ENCODE measurements at regions not wholly inside any gene's neighbourhood (a gene's known extent, or its start where the extent isn't known, plus 50 kb on each side); places are given as distances from the start of the nearest gene placed in this dataset.
A peak's percentile ranks its signal among the peaks of the same experiment; 100 is the strongest.

DNA sequence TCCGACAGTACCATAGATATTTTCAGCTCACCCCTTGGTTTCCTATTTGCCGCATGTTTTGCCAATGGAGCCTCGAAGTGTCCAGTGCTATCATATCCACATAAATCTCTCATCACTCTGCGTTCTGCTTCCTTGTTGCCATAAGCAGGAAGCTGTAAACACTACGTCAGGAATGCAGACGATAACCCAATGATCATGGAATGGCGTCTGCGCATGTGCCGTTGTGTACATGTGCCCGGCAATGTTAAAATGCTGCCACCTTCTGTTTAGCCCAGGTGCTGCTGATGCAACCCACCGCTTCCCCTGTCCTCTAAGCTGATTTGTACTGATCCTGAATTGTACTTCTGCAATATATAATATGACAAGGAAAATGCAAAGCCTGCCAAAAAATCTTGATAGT, 607.5 kb downstream of the HDGFL1 start:
- no peak for DNase-seq

DNA sequence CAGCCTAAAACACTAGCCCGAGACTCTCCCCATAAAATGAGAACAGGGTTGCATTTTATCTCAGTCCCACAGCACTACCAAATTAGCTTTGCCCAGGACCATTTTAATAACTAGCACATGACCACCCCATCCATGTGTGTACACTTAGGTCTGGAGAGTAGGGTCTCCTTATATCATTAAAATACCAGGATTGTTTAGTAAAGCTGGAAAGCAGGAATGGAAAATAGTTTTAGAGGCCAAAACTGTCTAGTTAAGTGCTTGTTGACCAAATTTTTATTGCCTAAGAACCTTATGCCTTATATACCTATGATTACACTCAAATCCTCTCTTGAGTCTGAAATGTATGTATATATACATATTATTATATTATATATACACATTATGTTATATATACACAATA, 608.4 kb downstream of the HDGFL1 start:
- DNase-seq, result no peak

DNA sequence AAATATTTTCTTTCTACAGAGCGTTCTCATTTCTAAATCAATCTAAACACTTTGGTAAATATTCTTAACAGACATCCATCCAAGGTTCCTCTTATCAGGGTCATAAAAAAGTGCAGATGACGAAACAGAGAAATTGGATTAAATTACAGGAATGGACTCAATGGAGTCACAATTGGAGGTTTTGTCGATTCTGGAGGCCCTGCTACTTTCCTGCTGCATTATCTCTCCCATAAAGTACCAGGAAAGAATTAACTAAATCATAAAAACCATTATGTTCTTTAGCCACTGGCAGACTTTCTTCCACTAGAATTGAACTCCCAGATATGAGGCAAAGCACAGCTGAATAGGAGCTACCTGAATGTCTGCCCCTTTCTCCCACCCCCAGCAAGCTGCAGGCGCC, 610.6 kb downstream of the HDGFL1 start:
- DNase-seq, result no peak

DNA sequence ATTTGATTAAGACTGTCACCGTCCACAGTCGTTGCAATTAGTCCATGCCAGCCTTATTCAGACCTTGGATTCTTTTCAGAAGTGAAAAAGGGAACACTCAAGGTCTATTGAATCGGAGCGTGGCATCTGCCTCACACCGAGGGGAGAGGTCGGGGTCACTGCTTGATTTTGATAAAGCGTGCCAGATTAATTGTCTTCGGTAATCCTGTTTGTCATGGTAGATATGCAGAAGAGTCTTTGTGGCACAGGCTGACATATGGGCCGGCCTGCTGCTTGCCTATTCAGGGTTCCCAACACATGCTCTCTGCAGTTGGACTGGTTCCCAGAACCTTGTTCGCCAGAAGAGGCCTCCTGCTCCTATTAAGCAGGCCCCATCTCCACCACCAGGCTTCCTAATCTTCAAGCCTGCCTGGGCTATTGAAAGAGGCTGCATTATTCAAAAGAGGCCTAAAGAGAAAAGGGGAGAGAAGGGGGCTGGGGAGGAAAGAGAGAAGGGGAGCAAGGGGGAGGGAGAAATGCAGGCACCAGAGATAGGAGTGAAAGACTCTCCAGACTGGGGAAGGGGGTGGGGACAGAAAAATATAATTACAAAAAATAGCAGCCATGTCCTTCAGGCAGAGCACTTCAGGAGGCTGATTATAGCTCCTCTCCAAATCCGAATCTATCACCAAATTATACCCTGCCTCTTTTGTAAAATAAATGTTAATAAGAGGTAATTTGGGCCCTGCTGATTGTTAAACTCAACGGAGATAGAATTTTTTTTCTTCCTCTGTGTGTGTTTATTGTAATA, 611.3 kb downstream of the HDGFL1 start:
- peak; percentile 95 for DNase-seq

DNA sequence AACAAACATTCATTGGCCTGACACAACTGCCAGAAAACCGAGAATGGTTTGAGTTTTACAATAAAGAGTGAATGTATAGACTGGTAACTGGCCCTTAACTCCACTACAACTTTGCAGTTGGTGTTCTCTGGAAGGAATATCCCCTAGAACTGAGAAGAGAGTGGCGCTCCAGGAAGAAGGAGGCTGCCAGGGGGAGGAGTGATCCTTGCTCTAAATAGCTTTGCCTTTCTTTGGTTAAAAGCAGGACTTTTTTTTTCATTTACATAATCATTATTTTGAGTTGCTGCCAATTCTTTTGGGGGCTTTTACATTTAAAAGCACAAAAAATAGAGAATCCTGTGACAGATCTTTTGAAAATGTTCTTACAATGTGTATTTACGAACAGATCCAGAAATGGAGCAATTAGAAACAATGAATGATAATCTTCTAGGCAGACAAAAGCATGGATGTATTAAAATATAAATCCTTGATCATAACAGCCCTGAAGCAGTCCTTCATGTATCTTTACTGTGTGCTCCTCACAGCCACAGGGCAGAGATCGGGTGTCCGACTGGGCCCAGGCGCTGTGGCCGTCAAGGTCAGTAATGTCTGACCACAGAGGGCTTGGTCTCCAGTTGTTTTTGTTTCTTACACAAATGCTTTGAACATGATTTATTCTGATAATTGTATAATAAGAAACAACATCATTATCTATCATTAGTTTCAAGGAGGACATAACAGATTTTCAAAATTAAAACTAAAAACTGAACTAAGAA, 612.2 kb downstream of the HDGFL1 start:
- DNase-seq, result peak; percentile 37

DNA sequence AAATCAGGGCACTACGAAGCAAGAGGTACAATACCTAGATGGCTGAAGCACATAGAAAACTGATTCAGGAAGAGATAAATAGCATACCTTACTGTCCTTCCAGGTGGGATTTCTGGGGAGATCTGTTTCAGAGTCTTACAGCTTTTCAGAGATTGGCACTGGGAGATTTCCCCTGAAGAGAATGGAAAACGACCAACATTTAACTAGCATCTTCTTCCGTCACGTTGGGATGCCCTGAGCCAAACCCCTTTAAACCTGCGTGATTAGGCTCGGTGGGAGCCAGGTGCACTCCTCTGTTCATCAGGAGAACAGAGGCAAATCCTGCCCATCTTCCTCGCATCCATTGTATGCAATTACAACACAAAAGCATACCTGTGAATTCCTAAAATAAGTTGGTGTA, 614.5 kb downstream of the HDGFL1 start:
- no peak for DNase-seq

DNA sequence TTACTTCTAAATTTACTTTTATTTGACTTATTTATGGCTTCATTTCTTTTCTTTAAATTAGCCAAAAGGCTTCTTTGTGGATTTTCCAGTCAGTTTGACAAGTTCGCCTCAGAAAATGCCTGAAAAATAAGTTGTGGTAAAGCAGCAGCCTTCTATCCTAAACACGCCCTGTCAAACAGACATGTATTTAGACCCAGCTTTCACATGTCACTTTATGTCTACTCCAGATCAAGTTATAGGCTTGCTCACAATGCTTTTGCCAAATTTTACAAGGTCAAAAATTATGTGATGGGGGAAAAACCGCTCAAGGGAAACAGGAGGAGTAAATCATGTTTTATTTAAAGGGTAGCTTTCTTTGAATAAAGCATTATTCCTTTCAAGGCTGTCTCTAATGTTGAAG, 615.0 kb downstream of the HDGFL1 start:
- DNase-seq, result no peak

DNA sequence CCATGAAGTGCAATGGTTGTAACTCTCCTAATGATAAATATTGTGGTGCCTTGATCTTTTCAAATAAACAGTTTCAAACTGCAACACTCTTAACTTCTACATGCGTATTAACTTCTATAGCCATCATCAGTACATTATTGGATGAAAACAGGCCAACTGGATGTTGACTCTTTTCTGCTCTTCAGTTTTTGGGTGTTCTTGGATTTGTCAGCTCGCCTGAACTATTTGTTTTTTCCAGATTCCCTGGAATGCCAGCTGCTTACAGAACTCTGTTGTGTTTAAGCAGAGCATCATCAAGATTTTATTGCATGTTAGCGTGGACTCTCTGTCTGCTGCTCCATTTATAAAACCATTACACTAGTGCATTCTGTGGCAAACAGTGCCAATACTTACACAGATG, 626.1 kb downstream of the HDGFL1 start:
- DNase-seq, result no peak

DNA sequence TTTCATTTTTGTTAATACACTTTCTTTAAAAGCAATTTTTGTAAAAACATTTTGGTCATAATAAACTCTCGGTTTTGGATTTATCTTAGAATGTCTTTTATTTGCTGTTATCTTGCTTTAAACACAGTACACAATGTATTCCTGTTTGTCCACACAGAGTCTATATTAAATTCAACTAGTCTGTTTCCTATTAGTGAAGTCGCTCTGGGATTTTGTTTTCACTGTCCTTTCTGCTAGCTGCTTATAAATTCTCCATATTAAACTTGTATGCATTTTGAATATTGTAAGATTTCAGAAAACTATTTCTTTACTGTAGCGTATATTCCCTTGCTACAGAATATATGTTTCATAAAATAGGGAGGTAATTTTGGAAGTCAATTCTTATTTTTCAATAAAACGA, 630.2 kb downstream of the HDGFL1 start:
- DNase-seq, result no peak

DNA sequence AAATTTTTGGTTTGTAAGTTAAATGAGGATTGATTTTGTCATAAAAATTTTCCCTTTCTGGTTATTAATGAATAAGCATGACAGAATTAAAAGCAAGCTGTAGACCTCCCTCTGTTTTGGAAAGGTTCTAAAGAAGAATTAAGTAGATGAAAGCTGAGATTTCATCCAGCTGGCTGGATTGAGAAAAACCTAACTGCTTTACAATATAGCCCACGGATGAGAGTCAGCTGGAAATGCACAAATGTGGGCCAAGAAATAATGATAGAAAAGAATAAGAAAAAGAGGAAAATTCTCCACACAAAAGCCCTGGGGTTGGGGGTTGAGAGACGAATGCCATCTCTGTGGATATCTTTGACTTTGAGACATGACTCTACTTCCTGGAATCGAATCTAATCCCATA, 631.6 kb downstream of the HDGFL1 start:
- no peak for DNase-seq

DNA sequence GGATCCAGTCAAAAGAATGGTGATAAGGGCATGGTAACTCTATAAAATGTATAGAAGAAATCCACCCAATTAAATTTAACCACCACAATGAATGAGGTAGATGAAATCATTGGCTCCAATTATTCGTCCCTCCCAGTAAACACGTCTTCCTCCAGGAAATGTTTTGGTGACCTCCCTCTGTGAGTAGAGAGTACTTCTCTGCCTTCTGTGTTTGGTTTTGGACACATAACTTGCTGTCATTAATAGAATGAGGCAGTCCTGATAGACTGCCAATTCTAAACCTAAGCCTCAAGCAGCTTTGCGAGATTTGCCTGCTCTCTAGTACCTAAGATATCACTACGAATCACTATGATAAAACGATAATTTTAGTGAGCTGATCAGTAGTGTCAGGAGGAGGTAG, 632.8 kb downstream of the HDGFL1 start:
- no peak for DNase-seq

DNA sequence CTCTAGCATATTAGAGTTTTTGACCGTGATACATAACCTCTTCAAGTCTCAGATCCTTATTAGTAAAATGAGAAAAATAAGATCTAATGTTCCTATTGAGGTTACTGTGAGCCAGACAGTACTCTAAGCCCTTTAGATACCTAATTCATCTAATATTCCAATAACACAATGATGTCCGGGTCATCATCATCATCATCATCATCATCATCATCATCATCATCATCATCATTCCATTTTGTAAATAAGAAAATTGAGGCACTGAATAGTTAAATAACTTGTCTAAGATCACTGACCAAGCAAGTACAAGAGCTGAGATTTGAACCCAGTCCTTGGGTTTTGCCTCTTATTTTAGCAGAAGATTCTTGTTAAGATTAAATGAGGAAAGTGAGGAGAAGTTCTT, 643.0 kb downstream of the HDGFL1 start:
- DNase-seq, result no peak

DNA sequence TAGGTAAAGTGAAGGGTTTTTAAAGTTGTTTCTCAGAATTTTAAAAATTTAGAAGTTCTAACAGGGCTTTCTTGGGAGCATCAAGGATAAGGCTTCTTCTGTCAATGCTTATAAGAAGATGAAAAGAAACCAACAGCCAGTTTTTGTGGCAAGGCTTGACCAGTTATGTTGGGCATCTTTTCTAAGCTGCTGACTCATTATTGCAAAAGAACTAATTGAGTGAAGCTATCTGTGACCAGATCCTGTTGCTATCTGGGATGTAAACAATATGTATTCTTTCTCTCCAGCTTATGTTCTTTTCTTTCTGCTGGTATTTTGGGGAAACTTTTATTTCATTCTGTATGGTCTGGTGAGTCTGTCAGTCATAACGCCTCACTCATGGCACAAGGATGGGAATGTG, 643.8 kb downstream of the HDGFL1 start:
- no peak for DNase-seq

DNA sequence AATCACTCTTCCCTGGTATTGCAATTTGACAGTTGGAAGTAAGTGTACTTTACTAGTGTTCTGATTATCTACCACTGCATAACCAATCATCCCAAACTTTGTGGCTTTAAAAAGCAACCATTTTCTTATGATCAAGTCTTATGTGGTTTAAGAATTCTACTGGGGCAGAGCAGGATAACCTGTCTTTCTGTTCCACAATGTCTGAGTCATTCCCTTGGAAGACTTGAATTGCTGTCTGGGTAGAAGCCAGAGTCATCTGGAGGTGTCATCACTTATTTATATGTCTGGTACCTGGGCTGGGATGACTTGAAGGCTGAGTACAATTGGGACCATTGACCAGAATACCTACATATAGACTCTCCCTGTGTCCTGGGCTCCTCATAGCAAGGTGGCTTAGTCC, 644.3 kb downstream of the HDGFL1 start:
- DNase-seq, result no peak

DNA sequence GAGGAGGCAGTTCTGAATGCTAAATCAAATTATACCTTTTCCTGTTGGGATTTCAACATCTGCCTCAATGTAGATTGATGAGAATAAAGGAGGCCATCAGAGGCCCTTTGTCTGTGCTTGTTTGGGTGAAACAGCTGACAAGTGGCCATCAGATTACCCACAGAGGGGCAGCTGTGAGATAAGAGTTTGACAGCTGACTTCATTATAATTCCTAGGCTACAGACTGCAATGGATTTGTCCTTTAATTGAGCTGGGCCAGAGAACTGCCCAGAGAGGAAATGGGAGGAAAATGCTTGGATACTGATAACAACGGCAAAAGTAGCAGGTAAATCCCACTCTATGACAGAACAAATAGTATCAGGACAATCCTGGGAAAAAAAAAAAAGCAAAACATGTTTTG, 649.4 kb downstream of the HDGFL1 start:
- DNase-seq, result peak; percentile 87

DNA sequence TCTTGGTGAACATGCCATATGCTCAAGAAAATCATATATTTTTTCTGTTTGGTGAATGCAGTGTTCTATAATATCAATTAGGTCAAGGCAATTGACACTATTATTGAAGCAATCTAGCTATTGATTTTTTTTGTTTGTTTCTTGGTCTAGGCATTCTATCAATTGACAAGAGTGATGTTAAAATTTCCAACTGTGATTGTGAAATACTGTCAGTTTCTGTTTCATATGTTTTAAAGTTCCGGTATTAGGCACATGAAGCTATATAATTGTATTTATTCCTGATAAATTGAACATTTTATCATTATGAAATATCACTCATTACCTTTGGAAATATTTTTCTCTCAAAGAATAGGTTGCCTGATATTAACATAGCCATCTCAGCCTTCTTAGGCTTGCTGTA, 653.4 kb downstream of the HDGFL1 start:
- DNase-seq, result no peak

DNA sequence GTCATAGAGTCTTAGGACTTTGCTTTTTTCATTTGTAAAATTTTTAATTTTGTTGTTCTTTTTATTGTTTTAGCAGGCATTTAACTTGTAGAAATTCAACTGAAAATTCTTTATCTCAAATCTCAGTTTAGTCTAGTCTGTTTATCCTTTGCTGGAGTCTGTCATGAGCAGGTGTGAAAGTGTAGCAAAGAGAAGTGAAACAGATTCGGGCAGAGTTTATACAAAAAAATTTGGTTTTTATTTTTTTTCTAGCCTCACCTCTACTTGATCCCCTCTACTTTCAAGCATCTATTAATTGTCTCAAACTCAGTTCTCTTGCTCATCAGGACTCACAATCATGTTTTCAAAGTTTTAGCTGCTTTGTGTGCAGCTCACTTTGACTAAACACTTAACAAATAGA, 655.2 kb downstream of the HDGFL1 start:
- no peak for DNase-seq

DNA sequence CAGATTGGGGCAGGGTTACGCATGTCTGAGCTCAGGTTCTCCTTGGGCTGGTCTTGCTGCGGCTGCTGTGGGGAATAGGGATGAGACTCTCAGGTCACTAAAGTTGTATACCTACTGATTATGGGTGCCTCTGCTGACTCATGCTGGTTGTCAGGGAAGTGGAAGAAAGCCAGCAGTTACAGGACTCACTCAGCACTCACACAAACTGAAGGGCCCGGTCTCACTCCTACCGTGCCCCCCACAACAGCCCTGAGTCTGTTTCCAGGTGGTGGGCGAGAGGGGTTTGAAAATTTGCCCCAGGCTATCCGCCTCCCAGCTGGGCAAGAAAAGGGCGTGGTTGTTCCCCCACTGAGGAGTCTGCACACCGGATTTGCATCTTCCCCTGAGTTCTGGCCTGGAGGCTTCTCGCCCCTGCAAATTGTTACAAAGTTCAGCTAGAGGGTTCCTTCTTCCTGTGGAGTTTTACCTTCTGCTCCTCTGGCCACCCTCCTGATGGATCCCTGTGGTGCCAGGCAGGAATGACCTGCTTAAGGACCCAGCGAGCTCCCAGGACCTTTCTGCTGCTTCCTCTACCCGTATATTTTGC, 659.2 kb downstream of the HDGFL1 start:
- no peak for DNase-seq

DNA sequence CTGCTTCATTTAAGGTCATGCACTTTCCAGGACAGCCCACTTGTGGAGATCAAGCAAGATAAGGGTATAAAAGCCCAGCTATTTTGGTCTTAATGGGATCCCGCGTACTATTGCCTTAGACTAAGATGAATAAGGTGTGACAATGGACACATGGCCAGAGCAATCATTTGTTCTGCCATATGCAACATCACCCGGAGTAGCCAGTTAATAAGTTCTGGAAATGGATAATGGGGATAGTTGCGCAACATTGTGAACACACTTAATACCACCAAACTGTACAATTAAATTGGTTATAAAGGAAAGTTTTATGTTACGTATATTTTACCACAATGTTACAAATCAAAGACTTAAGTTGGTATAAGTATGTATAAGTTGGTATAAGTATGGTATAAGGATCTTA, 674.5 kb downstream of the HDGFL1 start:
- no peak for DNase-seq

DNA sequence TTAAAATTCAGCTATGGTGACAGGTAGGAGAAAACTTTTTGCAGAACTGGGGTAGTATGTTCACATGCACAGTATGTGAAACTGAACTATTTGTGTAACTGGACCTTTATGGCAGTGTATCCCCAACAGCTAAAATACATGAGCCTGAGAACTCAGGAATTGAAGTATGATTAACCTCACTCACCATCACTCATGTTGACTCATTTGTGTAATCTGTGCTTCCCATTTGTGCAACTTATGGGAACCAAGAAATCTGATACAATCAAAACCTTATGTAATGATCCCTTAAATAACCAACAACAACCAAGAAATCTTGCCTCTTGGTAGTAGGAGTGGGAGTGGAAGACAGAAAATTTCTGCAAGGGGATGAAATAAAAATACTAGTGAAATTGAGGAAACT, 674.9 kb downstream of the HDGFL1 start:
- DNase-seq, result no peak

DNA sequence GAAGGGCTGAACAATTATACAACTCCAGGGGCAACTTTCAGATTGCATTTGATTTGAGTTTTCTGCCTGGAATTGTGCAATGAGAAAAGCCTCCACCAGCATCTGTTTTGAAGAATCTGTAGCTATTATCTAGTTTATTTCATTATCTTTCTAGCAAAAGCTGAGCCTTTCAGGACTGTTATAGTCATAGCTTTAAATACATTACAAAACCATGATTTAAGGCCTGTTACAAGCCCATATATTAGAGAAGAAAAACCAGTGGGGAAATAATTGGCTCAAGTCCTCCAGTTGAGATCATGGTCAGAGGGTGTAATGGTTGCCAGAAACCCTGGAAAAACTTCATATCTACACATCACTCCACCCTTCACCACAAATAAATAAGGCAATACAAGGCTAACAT, 676.2 kb downstream of the HDGFL1 start:
- DNase-seq, result peak; percentile 9

DNA sequence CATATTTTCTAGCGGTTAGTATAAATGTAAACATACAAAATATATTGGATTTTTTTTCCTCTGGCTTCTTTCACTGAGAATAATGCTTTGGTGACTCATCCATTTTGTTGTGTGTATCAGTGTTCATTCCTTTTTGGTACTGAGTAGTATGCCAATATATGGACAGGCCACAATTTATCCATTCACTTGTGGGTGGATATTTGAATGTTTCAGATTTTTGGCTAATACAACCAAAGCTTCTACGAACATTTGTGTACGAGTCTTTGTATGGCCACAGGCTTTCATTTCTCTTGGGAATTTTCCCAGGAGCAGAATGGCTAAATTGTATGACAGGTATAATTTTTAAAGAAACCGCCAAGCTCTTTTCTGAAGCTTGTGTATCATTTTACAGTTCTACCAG, 677.5 kb downstream of the HDGFL1 start:
- no peak for DNase-seq

DNA sequence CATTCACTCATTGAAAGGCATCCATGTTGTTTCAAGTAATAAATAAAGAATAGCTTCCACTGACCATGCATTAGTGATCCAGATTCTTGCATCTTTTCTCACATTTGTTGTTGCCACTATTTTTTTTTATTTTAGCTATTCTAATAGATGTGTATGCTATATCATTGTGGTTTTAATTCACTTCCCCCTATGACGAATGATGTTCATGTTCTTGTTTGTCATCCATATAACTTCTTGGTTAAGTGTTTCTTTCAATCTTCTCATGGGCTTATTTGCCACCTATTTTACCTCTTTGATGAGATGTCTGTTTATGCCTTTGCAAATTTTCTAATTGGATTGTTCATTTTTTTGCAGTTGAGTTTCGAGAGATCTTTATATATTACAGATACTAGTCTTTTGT, 681.2 kb downstream of the HDGFL1 start:
- DNase-seq, result no peak

DNA sequence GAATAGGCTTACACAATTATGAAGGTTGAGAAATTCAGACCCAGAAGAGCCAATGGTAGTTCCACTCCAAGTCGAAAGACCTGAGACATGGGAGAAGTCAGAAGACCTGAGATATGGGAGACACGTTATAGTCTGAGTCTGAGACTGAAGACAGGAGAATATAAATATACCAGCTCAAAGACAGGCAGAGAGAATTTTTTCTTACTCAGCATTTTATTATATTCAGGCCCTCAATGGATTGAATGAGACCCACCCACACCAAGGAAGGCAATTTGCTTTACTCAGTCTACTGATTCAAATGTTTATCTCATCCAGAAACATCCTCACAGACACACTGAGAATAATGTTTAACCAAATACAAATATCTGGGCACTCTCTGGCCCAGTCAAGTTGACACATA, 693.5 kb downstream of the HDGFL1 start:
- no peak for DNase-seq

Data from eye (tissue), 1 donor.